Gastroesophageal sphincter (tissue), 3 donors: ENCODE measurements at regions not wholly inside any gene's neighbourhood (a gene's known extent, or its start where the extent isn't known, plus 50 kb on each side); places are given as distances from the start of the nearest gene placed in this dataset.

Source experiments
- CTCF ChIP-seq, 4 experiments: fragments of 200-600 bp in 2 of 4; fragments of 450-650 bp in 2 of 4; sonication (generic) in 1 of 4; IDR thresholded peaks; one replicate each; pipeline ENCODE4 v1.5.1; 2017 to 2019; ENCODE audit warnings: antibody characterized with exemption in 4 of 4, mild to moderate bottlenecking in 2 of 4, moderate library complexity in 2 of 4
- EP300 ChIP-seq: sonication (generic); formaldehyde crosslinking; IDR thresholded peaks from one replicate; pipeline ENCODE4 v1.6.1; 2017; ENCODE audit warnings: antibody characterized with exemption, mild to moderate bottlenecking
- POLR2A ChIP-seq, 2 donors: fragments of 450-650 bp; IDR thresholded peaks; one replicate each; pipeline ENCODE4 v1.6.1; 2017; ENCODE audit warnings: antibody characterized with exemption in 2 of 2, mild to moderate bottlenecking in 2 of 2, moderate library complexity in 1 of 2

- TF ChIP-seq POLR2A (IDR thresholded peaks at IDR 0.05) (no peak), CTCF (IDR thresholded peaks at IDR 0.05) (no peak), EP300 (no peak)
These were observed 303.6 kb upstream of the FAM78B start for GRCh38 chr1:166470441-166470840.
